ENCODE measurements at regions not wholly inside any gene's neighbourhood (a gene's known extent, or its start where the extent isn't known, plus 50 kb on each side); places are given as distances from the start of the nearest gene placed in this dataset.

DNA sequence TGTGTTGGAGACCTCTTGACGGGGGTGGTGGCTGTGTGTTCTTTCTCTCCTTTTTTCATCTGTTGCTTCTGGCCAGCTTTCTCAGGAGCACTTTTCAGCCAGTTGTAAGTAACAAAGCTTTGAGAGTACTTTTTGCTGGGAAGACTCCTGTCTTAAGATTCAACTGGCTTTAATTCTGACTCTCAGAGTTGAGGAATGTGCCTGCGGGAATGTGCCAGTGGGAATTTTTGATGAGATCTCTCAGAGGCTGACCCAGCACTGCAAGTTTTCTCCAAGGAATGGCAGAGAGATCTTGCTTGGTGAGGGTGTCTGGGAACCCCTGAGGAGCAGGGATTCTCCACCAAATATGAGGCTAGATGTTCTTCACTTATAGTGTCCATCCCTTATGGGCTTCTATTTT lies 91.6 kb upstream of the OR9Q1 start:
- TF ChIP-seq, protein P1, sequence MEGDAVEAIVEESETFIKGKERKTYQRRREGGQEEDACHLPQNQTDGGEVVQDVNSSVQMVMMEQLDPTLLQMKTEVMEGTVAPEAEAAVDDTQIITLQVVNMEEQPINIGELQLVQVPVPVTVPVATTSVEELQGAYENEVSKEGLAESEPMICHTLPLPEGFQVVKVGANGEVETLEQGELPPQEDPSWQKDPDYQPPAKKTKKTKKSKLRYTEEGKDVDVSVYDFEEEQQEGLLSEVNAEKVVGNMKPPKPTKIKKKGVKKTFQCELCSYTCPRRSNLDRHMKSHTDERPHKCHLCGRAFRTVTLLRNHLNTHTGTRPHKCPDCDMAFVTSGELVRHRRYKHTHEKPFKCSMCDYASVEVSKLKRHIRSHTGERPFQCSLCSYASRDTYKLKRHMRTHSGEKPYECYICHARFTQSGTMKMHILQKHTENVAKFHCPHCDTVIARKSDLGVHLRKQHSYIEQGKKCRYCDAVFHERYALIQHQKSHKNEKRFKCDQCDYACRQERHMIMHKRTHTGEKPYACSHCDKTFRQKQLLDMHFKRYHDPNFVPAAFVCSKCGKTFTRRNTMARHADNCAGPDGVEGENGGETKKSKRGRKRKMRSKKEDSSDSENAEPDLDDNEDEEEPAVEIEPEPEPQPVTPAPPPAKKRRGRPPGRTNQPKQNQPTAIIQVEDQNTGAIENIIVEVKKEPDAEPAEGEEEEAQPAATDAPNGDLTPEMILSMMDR (conservative IDR thresholded peaks at IDR 0.05), result no peak
- no peak for TF ChIP-seq ZFX (IDR thresholded peaks at IDR 0.05)

Measured in C4-2B (cell line).